H1 (cell line): ENCODE measurements at regions not wholly inside any gene's neighbourhood (a gene's known extent, or its start where the extent isn't known, plus 50 kb on each side); places are given as distances from the start of the nearest gene placed in this dataset.

Source experiments
- CTCF ChIA-PET: fragments of 300-600 bp; sonication (Branson Sonifier 250); formaldehyde crosslinking; loops from one replicate; lab custom pipeline; 2021; ENCODE audit not compliant: partially characterized antibody; lab: Charles Lee
- POLR2A ChIA-PET: fragments of 300-600 bp; sonication (Branson Sonifier 250); formaldehyde crosslinking; loops from one replicate; lab custom pipeline; 2021; ENCODE audit warnings: inconsistent platforms; ENCODE audit not compliant: partially characterized antibody; lab: Charles Lee
- DNase-seq, 2 experiments: peaks; one replicate each; pipeline versions ENCODE4 v3.0.0 to v3.0.0-alpha.2; 2010 to 2022; ENCODE audit warnings: low spot score in 2 of 2, low read depth in 1 of 2, mixed read lengths in 1 of 2
- FAIRE-seq: peaks from 2 replicates; lab custom pipeline; 2011; peaks lifted over from hg19 to GRCh38; lab: Jason Lieb, UNC
- H2AFZ ChIP-seq: 2 replicates; pipeline ENCODE4 v1.8.1; 2012; ENCODE audit warnings: low read length, inconsistent platforms
- H2AK5ac ChIP-seq: 2 replicates; pipeline ENCODE4 v1.6.1; 2013; ENCODE audit warnings: low read depth, low read length
- H2BK120ac ChIP-seq: replicated peaks from 2 replicates; pipeline ENCODE3; 2013; ENCODE audit warnings: low read depth, low read length, inconsistent platforms
- H2BK12ac ChIP-seq: 2 replicates; pipeline ENCODE4 v1.6.1; 2013; ENCODE audit warnings: low read depth, low read length
- H2BK15ac ChIP-seq: 2 replicates; pipeline ENCODE4 v1.6.1; 2013; ENCODE audit warnings: low read length
- H2BK20ac ChIP-seq: 2 replicates; pipeline ENCODE4 v1.6.1; 2013; ENCODE audit warnings: low read length
- H2BK5ac ChIP-seq: 2 replicates; pipeline ENCODE4 v1.6.1; 2013; ENCODE audit warnings: low read depth, low read length
- H3K14ac ChIP-seq: 2 replicates; pipeline ENCODE4 v1.6.1; 2013; ENCODE audit warnings: inconsistent platforms; ENCODE audit not compliant: insufficient read length
- H3K18ac ChIP-seq: 2 replicates; pipeline ENCODE4 v1.6.1; 2013; ENCODE audit warnings: low read length; ENCODE audit errors: extremely low read depth
- H3K23ac ChIP-seq: 2 replicates; pipeline ENCODE4 v1.6.1; 2013; ENCODE audit warnings: inconsistent platforms; ENCODE audit not compliant: insufficient read length
- H3K23me2 ChIP-seq: 2 replicates; pipeline ENCODE4 v1.6.1; 2013; ENCODE audit warnings: low read depth, low read length
- H3K27ac ChIP-seq: 2 replicates; pipeline ENCODE4 v1.6.1; 2011; ENCODE audit warnings: low read depth, low read length, inconsistent platforms
- H3K27me3 ChIP-seq, 4 experiments: replicated peaks in 1 of 4; 1 replicate in 1 of 4; 2 replicates in 3 of 4; pipeline versions ENCODE4 v1.6.1 to v1.8.1; 2011 to 2013; ENCODE audit warnings: low read length in 3 of 4, mild to moderate bottlenecking in 3 of 4, inconsistent platforms in 2 of 4, mixed read lengths in 2 of 4, moderate library complexity in 1 of 4; ENCODE audit not compliant: control insufficient read depth in 3 of 4, insufficient read depth in 3 of 4; ENCODE audit errors: extremely low read depth in 1 of 4
- H3K36me3 ChIP-seq, 4 experiments: 2 replicates each; pipeline versions ENCODE4 v1.6.1 to v1.8.1; 2011 to 2013; ENCODE audit warnings: mild to moderate bottlenecking in 4 of 4, low read length in 3 of 4, moderate library complexity in 2 of 4, control low read depth in 1 of 4, inconsistent platforms in 1 of 4; ENCODE audit not compliant: insufficient read depth in 4 of 4, control insufficient read depth in 2 of 4
- H3K4ac ChIP-seq: replicated peaks from 2 replicates; pipeline ENCODE3; 2013; ENCODE audit warnings: low read length, low read depth, mixed read lengths, inconsistent platforms; ENCODE audit not compliant: insufficient read length
- H3K4me1 ChIP-seq, 4 experiments: replicated peaks in 1 of 4; 1 replicate in 1 of 4; 2 replicates in 3 of 4; pipeline versions ENCODE4 v1.6.1 to v1.8.1; 2011 to 2013; ENCODE audit warnings: low read length in 3 of 4, inconsistent platforms in 2 of 4, mixed read lengths in 1 of 4; ENCODE audit not compliant: insufficient read depth in 4 of 4, control insufficient read depth in 3 of 4
- H3K4me2 ChIP-seq, 2 experiments: 2 replicates each; pipeline versions ENCODE4 v1.6.1 to v1.8.1; 2011 to 2013; ENCODE audit warnings: low read depth in 2 of 2, low read length in 2 of 2, control low read depth in 1 of 2, inconsistent platforms in 1 of 2, mild to moderate bottlenecking in 1 of 2; ENCODE audit not compliant: insufficient read depth in 1 of 2
- H3K4me3 ChIP-seq, 4 experiments: fragments of 200-600, 300-600 bp in 1 of 4; sonication (generic), shearing (Covaris generic), sonication (Bioruptor Twin) in 1 of 4; 2 replicates each; pipeline versions ENCODE4 v1.5.1 to v1.8.1; 2011 to 2016; ENCODE audit warnings: low read length in 4 of 4, low read depth in 3 of 4, control low read depth in 2 of 4, inconsistent platforms in 2 of 4, mild to moderate bottlenecking in 2 of 4, mixed read lengths in 1 of 4, moderate library complexity in 1 of 4; ENCODE audit not compliant: insufficient read depth in 2 of 4; ENCODE audit errors: extremely low read depth in 1 of 4
- H3K56ac ChIP-seq: replicated peaks from 2 replicates; pipeline ENCODE3; 2013; ENCODE audit warnings: low read depth, mild to moderate bottlenecking, mixed read lengths, low read length, inconsistent platforms; ENCODE audit not compliant: insufficient read length
- H3K79me1 ChIP-seq: 2 replicates; pipeline ENCODE4 v1.6.1; 2013; ENCODE audit warnings: low read depth, low read length, control low read depth
- H3K79me2 ChIP-seq, 2 experiments: 2 replicates each; pipeline versions ENCODE4 v1.6.1 to v1.8.1; 2012 to 2013; ENCODE audit warnings: low read length in 2 of 2, mild to moderate bottlenecking in 2 of 2, inconsistent platforms in 1 of 2; ENCODE audit not compliant: insufficient read depth in 2 of 2, control insufficient read depth in 1 of 2
- H3K9ac ChIP-seq, 4 experiments: replicated peaks in 1 of 4; 1 replicate in 1 of 4; 2 replicates in 3 of 4; pipeline versions ENCODE4 v1.6.1 to v1.8.1; 2011 to 2013; ENCODE audit warnings: low read depth in 3 of 4, low read length in 3 of 4, control low read depth in 2 of 4, mild to moderate bottlenecking in 2 of 4, moderate library complexity in 2 of 4, inconsistent platforms in 1 of 4; ENCODE audit errors: extremely low read depth in 1 of 4
- H3K9me3 ChIP-seq, 2 experiments: 2 replicates each; pipeline versions ENCODE4 v1.6.1 to v1.8.1; 2012 to 2013; ENCODE audit warnings: mild to moderate bottlenecking in 2 of 2, moderate library complexity in 2 of 2, control low read depth in 1 of 2, inconsistent platforms in 1 of 2, low read depth in 1 of 2, low read length in 1 of 2, mixed read lengths in 1 of 2; ENCODE audit not compliant: insufficient read depth in 2 of 2
- H4K20me1 ChIP-seq, 2 experiments: replicated peaks in 1 of 2; 2 replicates each; pipeline versions ENCODE3 to v1.8.1; 2011 to 2013; ENCODE audit warnings: inconsistent platforms in 2 of 2, low read length in 2 of 2, mild to moderate bottlenecking in 1 of 2; ENCODE audit not compliant: insufficient read depth in 2 of 2, control insufficient read depth in 1 of 2
- H4K5ac ChIP-seq: 2 replicates; pipeline ENCODE4 v1.6.1; 2013; ENCODE audit warnings: low read length, low read depth, mixed read lengths, inconsistent platforms; ENCODE audit not compliant: insufficient read length
- H4K8ac ChIP-seq: 2 replicates; pipeline ENCODE4 v1.8.0; 2013; ENCODE audit warnings: mild to moderate bottlenecking, moderate library complexity, low read length, inconsistent platforms; ENCODE audit not compliant: insufficient read depth; ENCODE audit errors: extremely low read depth
- H4K91ac ChIP-seq: replicated peaks from 2 replicates; pipeline ENCODE3; 2013; ENCODE audit warnings: low read length, mixed read lengths, inconsistent platforms; ENCODE audit not compliant: insufficient read length
- BACH1 ChIP-seq: IDR thresholded peaks from 2 replicates; pipeline ENCODE4 v1.6.1; 2012; ENCODE audit warnings: low read length, improper control_type of control experiment
- CBX8 ChIP-seq: fragments of 300-800, 300-1000 bp; sonication (generic); IDR thresholded peaks from 2 replicates; pipeline ENCODE4 v1.7.1; 2016; ENCODE audit warnings: low read depth, low read length, borderline replicate concordance
- CHD2 ChIP-seq: IDR thresholded peaks from 2 replicates; pipeline ENCODE4 v1.6.1; 2012; ENCODE audit warnings: low read length, improper control_type of control experiment
- CREB1 ChIP-seq: IDR thresholded peaks from 2 replicates; pipeline ENCODE4 v1.6.1; 2012; ENCODE audit warnings: inconsistent platforms
- JUN ChIP-seq: IDR thresholded peaks from 2 replicates; pipeline ENCODE4 v1.6.1; 2011; ENCODE audit warnings: low read depth, mild to moderate bottlenecking, improper control_type of control experiment, low read length
- JUND ChIP-seq: IDR thresholded peaks from 2 replicates; pipeline ENCODE4 v1.6.1; 2011; ENCODE audit warnings: mild to moderate bottlenecking, improper control_type of control experiment, low read length
- POU5F1 ChIP-seq: IDR thresholded peaks from 2 replicates; pipeline ENCODE4 v1.6.1; 2011; ENCODE audit warnings: low read depth, mild to moderate bottlenecking, low read length, moderate library complexity
- SIX5 ChIP-seq: IDR thresholded peaks from 2 replicates; pipeline ENCODE4 v1.6.1; 2011; ENCODE audit warnings: mild to moderate bottlenecking, low read depth, low read length
- SP2 ChIP-seq: IDR thresholded peaks from 2 replicates; pipeline ENCODE4 v1.6.1; 2012; ENCODE audit warnings: mild to moderate bottlenecking, low read length, inconsistent platforms
- WGBS, 2 experiments: shearing (Covaris generic) in 1 of 2; methylation state at CpG; one replicate each; pipeline versions ENCODE4 v1.1.6 to v1.1.7; 2013 to 2015; ENCODE audit warnings: low lambda C conversion rate in 2 of 2, mixed read lengths in 2 of 2, inconsistent platforms in 1 of 2, low coverage in 1 of 2, missing lambda C conversion rate in 1 of 2; ENCODE audit not compliant: insufficient replicate concordance in 2 of 2, insufficient coverage in 1 of 2, insufficient read length in 1 of 2; ENCODE audit errors: extremely low coverage in 1 of 2, missing lambda C conversion rate in 1 of 2; 5-methylcytosine and 5-hydroxymethylcytosine counted together

DNA sequence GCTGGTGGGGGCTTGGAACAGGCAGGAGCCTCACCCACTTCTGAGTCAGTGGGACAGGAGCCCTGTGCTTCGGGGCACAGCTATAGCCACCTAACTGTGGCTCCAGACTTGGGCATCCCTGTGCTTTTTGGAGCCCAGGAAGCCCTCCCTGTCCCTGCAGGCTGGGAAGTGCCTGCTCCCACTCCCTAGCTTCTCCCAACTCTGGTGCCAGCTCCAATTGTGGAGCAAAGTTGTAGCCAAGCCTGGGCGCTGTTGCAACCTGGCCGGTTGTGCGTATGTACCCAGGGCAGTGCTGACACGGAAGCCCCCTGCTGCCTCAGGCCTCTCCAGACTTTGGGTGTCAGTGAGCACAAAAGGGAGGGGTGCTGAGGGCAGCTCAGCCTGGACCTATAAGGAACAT lies 601.7 kb upstream of the GJE1 start:
- Histone ChIP-seq H3K36me3 (no peaks in the 10 kb centered on the region), H4K8ac (no peak overlapping the region; the same call in 1 of the 2 replicates), H2BK120ac (no peak overlapping the region), H3K4ac (no peak overlapping the region), H3K23ac (no peak overlapping the region), H2BK20ac (no peak overlapping the region), H3K18ac (no peak overlapping the region), H3K4me1 (0 out of 7 replicates have a peak, but pooled peaks cover 0 to 2% (median 0%) of the 10 kb centered on the region in 4 experiments), H4K91ac (no peak overlapping the region), H3K14ac (no peak overlapping the region), H3K9ac (no peak overlapping the region), H2AK5ac (no peak overlapping the region), H3K27me3 (no peaks in the 10 kb centered on the region), H2BK12ac (no peak overlapping the region; the same call in 1 of the 2 replicates), H3K4me2 (no peak overlapping the region), H3K79me2 (no peaks in the 10 kb centered on the region), H2BK5ac (no peak overlapping the region), H3K4me3 (no peak overlapping the region), H3K27ac (no peak overlapping the region), H3K56ac (no peak overlapping the region), H3K79me1 (no peaks in the 10 kb centered on the region), H2AFZ (no peak overlapping the region), H4K20me1 (no peaks in the 10 kb centered on the region), H3K9me3 (no peaks in the 10 kb centered on the region), H4K5ac (no peak overlapping the region), H3K23me2 (no peaks in the 10 kb centered on the region), H2BK15ac (no peak overlapping the region)
- DNase-seq (no peak), FAIRE-seq (no peak)
- POLR2A ChIA-PET, result no interaction called here
- 92% methylated on average over 5 of the region's 5 CpGs; no CpG with 5 or more reads in 1 of the 2 experiments for WGBS, 2 experiments
- TF ChIP-seq CHD2 (no peak), SP2 (no peak), JUND (no peak), JUN (no peak), CBX8 (no peak), BACH1 (no peak), CREB1 (no peak), SIX5 (no peak), POU5F1 (no peak)
- CTCF ChIA-PET, result no interaction called here
